SK-N-DZ (cell line): ENCODE measurements at regions not wholly inside any gene's neighbourhood (a gene's known extent, or its start where the extent isn't known, plus 50 kb on each side); places are given as distances from the start of the nearest gene placed in this dataset.

Experiments used
- DNase-seq: peaks from one replicate; pipeline ENCODE4 v3.0.0-alpha.2; 2015; ENCODE audit warnings: low spot score

GRCh38 chr7:145276118-145276517, 440.3 kb upstream of the TPK1 start:
- no peak for DNase-seq

GRCh38 chr7:145269418-145270161, 433.7 kb upstream of the TPK1 start:
- DNase-seq, result peak; percentile 4

- DNase-seq, result no peak
These were observed 429.3 kb upstream of the TPK1 start for GRCh38 chr7:145265180-145265579.

- no peak for DNase-seq
These were observed 428.0 kb upstream of the TPK1 start for GRCh38 chr7:145263886-145264285.

GRCh38 chr7:145252031-145252430, 416.2 kb upstream of the TPK1 start:
- no peak for DNase-seq

- no peak for DNase-seq
These were observed 388.9 kb upstream of the TPK1 start for GRCh38 chr7:145224775-145225174.

GRCh38 chr7:145219461-145219860, 383.6 kb upstream of the TPK1 start:
- no peak for DNase-seq

- no peak for DNase-seq
These were observed 381.0 kb upstream of the TPK1 start for GRCh38 chr7:145216866-145217265.

- DNase-seq, result no peak
These were observed 376.2 kb upstream of the TPK1 start for GRCh38 chr7:145212050-145212449.

GRCh38 chr7:145211211-145211610, 375.4 kb upstream of the TPK1 start:
- no peak for DNase-seq

GRCh38 chr7:145193951-145194350, 358.1 kb upstream of the TPK1 start:
- DNase-seq, result no peak

- DNase-seq, result no peak
These were observed 349.1 kb upstream of the TPK1 start for GRCh38 chr7:145184956-145185355.

GRCh38 chr7:145183069-145183468, 347.2 kb upstream of the TPK1 start:
- DNase-seq, result no peak

GRCh38 chr7:145175366-145175765, 339.5 kb upstream of the TPK1 start:
- DNase-seq, result no peak

GRCh38 chr7:145169908-145170307, 334.1 kb upstream of the TPK1 start:
- DNase-seq, result peak; percentile 24

- no peak for DNase-seq
These were observed 333.0 kb upstream of the TPK1 start for GRCh38 chr7:145168879-145169278.

GRCh38 chr7:145168427-145168826, 332.6 kb upstream of the TPK1 start:
- no peak for DNase-seq

GRCh38 chr7:145156834-145157233, 321.0 kb upstream of the TPK1 start:
- no peak for DNase-seq

GRCh38 chr7:145152589-145152988, 316.7 kb upstream of the TPK1 start:
- DNase-seq, result no peak

GRCh38 chr7:145151676-145152075, 315.8 kb upstream of the TPK1 start:
- DNase-seq, result no peak

- no peak for DNase-seq
These were observed 312.0 kb upstream of the TPK1 start for GRCh38 chr7:145147865-145148264.

- DNase-seq, result no peak
These were observed 307.8 kb upstream of the TPK1 start for GRCh38 chr7:145143685-145144084.

GRCh38 chr7:145134377-145134776, 298.5 kb upstream of the TPK1 start:
- no peak for DNase-seq

- DNase-seq, result no peak
These were observed 287.6 kb upstream of the TPK1 start for GRCh38 chr7:145123502-145123901.
